ENCODE measurements at regions not wholly inside any gene's neighbourhood (a gene's known extent, or its start where the extent isn't known, plus 50 kb on each side); places are given as distances from the start of the nearest gene placed in this dataset.

- DNase-seq, result no peak
These were observed 50.7 kb upstream of the SPATA12 start for GRCh38 chr3:57009802-57010201.

- no peak for DNase-seq
These were observed 51.1 kb upstream of the SPATA12 start for GRCh38 chr3:57009367-57009766.

- DNase-seq, result peak; percentile 44
These were observed 52.7 kb upstream of the SPATA12 start for GRCh38 chr3:57007521-57008460.

GRCh38 chr3:57006949-57007419, 53.5 kb upstream of the SPATA12 start:
- no peak for DNase-seq

GRCh38 chr3:57006179-57006657, 54.2 kb upstream of the SPATA12 start:
- no peak for DNase-seq

GRCh38 chr3:57004229-57004628, 56.2 kb upstream of the SPATA12 start:
- no peak for DNase-seq

- DNase-seq, result no peak
These were observed 56.8 kb upstream of the SPATA12 start for GRCh38 chr3:57003676-57004075.

GRCh38 chr3:57001356-57001755, 59.1 kb upstream of the SPATA12 start:
- no peak for DNase-seq

GRCh38 chr3:57000012-57000411, 60.5 kb upstream of the SPATA12 start:
- no peak for DNase-seq

GRCh38 chr3:56999547-56999946, 60.9 kb upstream of the SPATA12 start:
- no peak for DNase-seq

- DNase-seq, result no peak
These were observed 62.4 kb upstream of the SPATA12 start for GRCh38 chr3:56998076-56998529.

GRCh38 chr3:56997675-56998074, 62.8 kb upstream of the SPATA12 start:
- DNase-seq, result no peak

GRCh38 chr3:56997041-56997440, 63.4 kb upstream of the SPATA12 start:
- no peak for DNase-seq

- DNase-seq, result no peak
These were observed 66.1 kb upstream of the SPATA12 start for GRCh38 chr3:56994391-56994790.

GRCh38 chr3:56990641-56991015, 69.8 kb upstream of the SPATA12 start:
- no peak for DNase-seq

- DNase-seq, result no peak
These were observed 70.4 kb upstream of the SPATA12 start for GRCh38 chr3:56989977-56990640.

GRCh38 chr3:56989169-56989976, 71.1 kb upstream of the SPATA12 start:
- DNase-seq, result no peak

GRCh38 chr3:56988458-56989168, 71.9 kb upstream of the SPATA12 start:
- peak; percentile 68 for DNase-seq

GRCh38 chr3:56987238-56987895, 73.1 kb upstream of the SPATA12 start:
- DNase-seq, result no peak

GRCh38 chr3:56986347-56986746, 74.1 kb upstream of the SPATA12 start:
- DNase-seq, result no peak

GRCh38 chr3:56985878-56986277, 74.6 kb upstream of the SPATA12 start:
- DNase-seq, result no peak

- no peak for DNase-seq
These were observed 75.0 kb upstream of the SPATA12 start for GRCh38 chr3:56985460-56985859.
